NT2/D1 (cell line): ENCODE measurements at regions not wholly inside any gene's neighbourhood (a gene's known extent, or its start where the extent isn't known, plus 50 kb on each side); places are given as distances from the start of the nearest gene placed in this dataset.

Source experiments
- SUZ12 ChIP-seq: IDR thresholded peaks from 2 replicates; pipeline ENCODE4 v1.6.1; 2011; ENCODE audit not compliant: insufficient read length, insufficient read depth; ENCODE audit errors: extremely low read depth
- YY1 ChIP-seq: IDR thresholded peaks from 2 replicates; pipeline ENCODE4 v1.6.1; 2011; ENCODE audit not compliant: insufficient read length, insufficient read depth

GRCh38 chr2:142596334-142597088 is 281.0 kb upstream of the KYNU start:
- no peak for TF ChIP-seq YY1
- TF ChIP-seq SUZ12: no peak
